Smooth muscle cell (in vitro differentiated cells): ENCODE measurements at regions not wholly inside any gene's neighbourhood (a gene's known extent, or its start where the extent isn't known, plus 50 kb on each side); places are given as distances from the start of the nearest gene placed in this dataset.

Experiments used
- DNase-seq: peaks from one replicate; lab custom pipeline; 2025; ENCODE audit not compliant: unreplicated experiment; lab: John Stamatoyannopoulos, UW
- H2AFZ ChIP-seq: fragments of 200-600 bp; sonication (generic); 2 replicates; pipeline ENCODE4 v1.6.0; 2016; ENCODE audit warnings: antibody characterized with exemption, low read depth, mild to moderate bottlenecking
- H3F3A ChIP-seq: fragments of 200-600 bp; sonication (generic); 2 replicates; pipeline ENCODE4 v1.6.0; 2017; ENCODE audit warnings: antibody characterized with exemption, low read depth
- H3K27ac ChIP-seq: fragments of 200-600 bp; sonication (generic); 2 replicates; pipeline ENCODE4 v1.5.1; 2016; ENCODE audit warnings: low read depth, mild to moderate bottlenecking
- H3K27me3 ChIP-seq: fragments of 200-600 bp; sonication (generic); 2 replicates; pipeline ENCODE4 v1.6.1; 2016; ENCODE audit warnings: low read depth, mild to moderate bottlenecking
- H3K36me3 ChIP-seq: fragments of 200-600 bp; sonication (generic); 2 replicates; pipeline ENCODE4 v1.5.1; 2016; ENCODE audit warnings: low read depth
- H3K4me1 ChIP-seq: fragments of 200-600 bp; sonication (generic); 2 replicates; pipeline ENCODE4 v1.5.1; 2016; ENCODE audit warnings: low read depth
- H3K4me2 ChIP-seq: fragments of 200-600 bp; sonication (generic); 2 replicates; pipeline ENCODE4 v1.6.0; 2016; ENCODE audit warnings: mild to moderate bottlenecking
- H3K4me3 ChIP-seq: fragments of 200-600 bp; sonication (generic); 2 replicates; pipeline ENCODE4 v1.5.1; 2016; ENCODE audit warnings: mild to moderate bottlenecking
- H3K79me2 ChIP-seq: fragments of 200-600 bp; sonication (generic); 2 replicates; pipeline ENCODE4 v1.6.0; 2016; ENCODE audit warnings: low read depth, mild to moderate bottlenecking
- H3K9ac ChIP-seq: fragments of 200-600 bp; sonication (generic); 2 replicates; pipeline ENCODE4 v1.6.0; 2016; ENCODE audit warnings: low read depth
- H3K9me3 ChIP-seq: fragments of 200-600 bp; sonication (generic); replicated peaks from 2 replicates; pipeline ENCODE4 v1.5.1; 2016; ENCODE audit warnings: low read depth
- H4K20me1 ChIP-seq: fragments of 200-600 bp; sonication (generic); 2 replicates; pipeline ENCODE4 v1.6.0; 2016; ENCODE audit warnings: low read depth
- CTCF ChIP-seq: fragments of 200-600 bp; sonication (generic); IDR thresholded peaks from 2 replicates; pipeline ENCODE4 v1.5.1; 2017; ENCODE audit warnings: borderline replicate concordance, mild to moderate bottlenecking, antibody characterized with exemption; ENCODE audit not compliant: insufficient read depth, poor library complexity, severe bottlenecking
- WGBS: methylation state at CpG from one replicate; pipeline ENCODE4 v1.1.7; 2016; ENCODE audit warnings: low lambda C conversion rate; 5-methylcytosine and 5-hydroxymethylcytosine counted together

- TF ChIP-seq CTCF = no peak
- Histone ChIP-seq H3K9ac (no peak overlapping the region), H3K27ac (no peak overlapping the region), H2AFZ (no peak overlapping the region), H3K4me3 (no peak overlapping the region), H3K9me3 (no peaks in the 10 kb centered on the region), H4K20me1 (no peaks in the 10 kb centered on the region), H3K36me3 (no peaks in the 10 kb centered on the region), H3K4me1 (no peaks in the 10 kb centered on the region), H3K27me3 (no peaks in the 10 kb centered on the region), H3K79me2 (no peaks in the 10 kb centered on the region), H3K4me2 (no peak overlapping the region), H3F3A (no peaks in the 10 kb centered on the region)
- WGBS = 83% methylated on average over 4 of the region's 4 CpGs
- DNase-seq = no peak
These were observed 66.9 kb upstream of the PPARGC1A start for GRCh38 chr4:23956601-23957364.

GRCh38 chr4:23952258-23952657, 62.4 kb upstream of the PPARGC1A start:
- no peaks in the 10 kb centered on the region for H3K79me2 ChIP-seq
- H3K27me3 ChIP-seq = no peaks in the 10 kb centered on the region
- no peak overlapping the region for H3K27ac ChIP-seq
- H3K4me3 ChIP-seq = no peak overlapping the region
- no peaks in the 10 kb centered on the region for H4K20me1 ChIP-seq
- TF ChIP-seq CTCF = no peak
- H3K9ac ChIP-seq = no peak overlapping the region
- no peak overlapping the region for H2AFZ ChIP-seq
- DNase-seq = no peak
- H3K9me3 ChIP-seq = no peaks in the 10 kb centered on the region
- no peaks in the 10 kb centered on the region for H3K36me3 ChIP-seq
- H3K4me1 ChIP-seq = no peaks in the 10 kb centered on the region
- H3K4me2 ChIP-seq = no peak overlapping the region
- 93% methylated on average over 2 of the region's 2 CpGs for WGBS
- H3F3A ChIP-seq = no peaks in the 10 kb centered on the region

DNA sequence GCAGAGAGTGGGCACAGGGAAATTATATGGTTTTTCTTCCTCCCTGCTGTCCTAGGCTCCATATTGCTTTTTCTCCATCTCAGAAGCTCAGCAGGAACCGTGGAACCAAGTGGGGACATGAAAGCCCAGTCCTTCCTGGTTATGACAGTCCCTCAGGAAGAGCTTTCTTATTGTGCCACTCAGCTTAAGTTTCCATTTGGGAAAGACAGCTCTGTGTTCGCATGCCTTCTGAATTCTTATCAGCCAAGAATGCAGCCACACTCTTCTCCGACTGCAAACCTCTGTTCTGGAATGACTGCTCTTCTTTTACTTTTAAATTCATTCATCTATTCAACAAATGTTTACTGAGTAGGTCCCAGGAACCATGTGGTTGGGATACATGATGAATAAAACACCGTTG, 58.0 kb upstream of the PPARGC1A start:
- Histone ChIP-seq H3K4me3 (no peak overlapping the region), H3K79me2 (no peaks in the 10 kb centered on the region), H3K27ac (no peak overlapping the region), H2AFZ (peak overlapping the region; percentile 71), H3K4me2 (peak overlapping the region; percentile 9), H3K27me3 (no peaks in the 10 kb centered on the region), H3K36me3 (no peaks in the 10 kb centered on the region), H3K4me1 (peaks cover 13% of the 10 kb centered on the region), H3K9me3 (no peaks in the 10 kb centered on the region), H3F3A (peaks cover 5% of the 10 kb centered on the region), H3K9ac (no peak overlapping the region), H4K20me1 (no peaks in the 10 kb centered on the region)
- 44% methylated on average over 4 of the region's 4 CpGs for WGBS
- no peak for TF ChIP-seq CTCF
- no peak for DNase-seq

GRCh38 chr4:23946299-23946698, 56.5 kb upstream of the PPARGC1A start:
- Histone ChIP-seq H3K9ac (peak overlapping the region; percentile 52), H3K36me3 (no peaks in the 10 kb centered on the region), H3K27ac (peak overlapping the region; percentile 92), H3F3A (peaks cover 5% of the 10 kb centered on the region), H3K27me3 (no peaks in the 10 kb centered on the region), H3K4me1 (peaks cover 13% of the 10 kb centered on the region), H3K79me2 (no peaks in the 10 kb centered on the region), H3K4me2 (peak overlapping the region; percentile 52), H3K9me3 (no peaks in the 10 kb centered on the region), H2AFZ (no peak overlapping the region), H4K20me1 (no peaks in the 10 kb centered on the region), H3K4me3 (no peak overlapping the region)
- no peak for DNase-seq
- TF ChIP-seq CTCF = no peak
- WGBS = 96% methylated on average over 6 of the region's 6 CpGs
